Vagina (tissue), 2 donors: ENCODE measurements at regions not wholly inside any gene's neighbourhood (a gene's known extent, or its start where the extent isn't known, plus 50 kb on each side); places are given as distances from the start of the nearest gene placed in this dataset.

Experiments
- DNase-seq, 2 donors: peaks; one replicate each; pipeline ENCODE4 v3.0.0-alpha.2; 2017; ENCODE audit errors: extremely low spot score in 2 of 2
- H3K27ac ChIP-seq: fragments of 200-600 bp; sonication (generic); one replicate; pipeline ENCODE4 v1.5.1; 2019
- H3K27me3 ChIP-seq: fragments of 200-600 bp; sonication (generic); one replicate; pipeline ENCODE4 v1.5.1; 2019
- H3K36me3 ChIP-seq, 2 donors: fragments of 200-600 bp; sonication (generic); one replicate each; pipeline ENCODE4 v1.5.1; 2017 to 2019
- H3K4me1 ChIP-seq: fragments of 200-600 bp; sonication (generic); one replicate; pipeline ENCODE4 v1.5.1; 2019
- H3K4me3 ChIP-seq, 2 donors: fragments of 200-600 bp; sonication (generic); 1 replicate in 1 of 2; 2 replicates in 1 of 2; pipeline ENCODE4 v1.5.1; 2016 to 2019
- H3K9me3 ChIP-seq: fragments of 200-600 bp; sonication (generic); one replicate; pipeline ENCODE4 v1.5.1; 2019
- POLR2A ChIP-seq, 2 donors: fragments of 450-650 bp; IDR thresholded peaks; one replicate each; pipeline ENCODE4 v1.6.1; 2017; ENCODE audit warnings: antibody characterized with exemption in 2 of 2, mild to moderate bottlenecking in 2 of 2, moderate library complexity in 2 of 2
- POLR2AphosphoS5 ChIP-seq, 2 donors: sonication (generic); formaldehyde crosslinking; IDR thresholded peaks; one replicate each; pipeline ENCODE4 v1.9.0; 2017; ENCODE audit warnings: antibody characterized with exemption in 2 of 2, mild to moderate bottlenecking in 2 of 2, low read depth in 1 of 2; ENCODE audit not compliant: insufficient read depth in 1 of 2
- intact Hi-C: fragments of 100-400 bp; cut with DNase I; formaldehyde crosslinking; loops from one replicate; pipeline ENCODE4 v1.15.1; 2023
- TF ChIP-seq, protein P1 (sequence below), 3 experiments: fragments of 450-650 bp in 2 of 3; fragments of 200-600 bp in 1 of 3; sonication (generic) in 1 of 3; IDR thresholded peaks; one replicate each; pipeline ENCODE4 v1.5.1; 2017 to 2019; ENCODE audit warnings: antibody characterized with exemption in 3 of 3, mild to moderate bottlenecking in 2 of 3, moderate library complexity in 2 of 3

DNA sequence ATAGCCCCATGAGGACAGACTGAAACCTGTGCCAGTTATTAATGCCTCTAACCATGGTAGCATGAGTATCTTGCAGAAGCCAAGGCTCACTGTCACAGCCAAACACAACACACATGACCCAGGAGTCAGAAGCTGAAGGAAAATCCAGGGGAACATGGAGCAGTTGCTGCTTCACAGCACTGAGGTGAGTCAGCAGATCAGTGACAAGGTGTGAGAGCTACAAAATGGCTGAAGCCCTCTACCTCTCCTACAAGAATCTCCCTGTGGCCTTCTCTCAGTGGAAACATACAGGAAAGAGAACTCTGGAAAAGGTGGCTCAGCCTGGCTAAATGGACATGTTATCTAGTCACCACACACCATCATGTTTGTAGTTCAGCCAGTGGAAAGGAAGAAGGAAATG, 93.5 kb downstream of the NAB1 start:
- Histone ChIP-seq H3K4me1 (no peaks in the 10 kb centered on the region), H3K36me3 (no peaks in the 10 kb centered on the region), H3K9me3 (no peaks in the 10 kb centered on the region), H3K27ac (no peak overlapping the region), H3K27me3 (no peaks in the 10 kb centered on the region), H3K4me3 (no peak overlapping the region)
- no peak for TF ChIP-seq POLR2A (IDR thresholded peaks at IDR 0.05)
- TF ChIP-seq, protein P1, sequence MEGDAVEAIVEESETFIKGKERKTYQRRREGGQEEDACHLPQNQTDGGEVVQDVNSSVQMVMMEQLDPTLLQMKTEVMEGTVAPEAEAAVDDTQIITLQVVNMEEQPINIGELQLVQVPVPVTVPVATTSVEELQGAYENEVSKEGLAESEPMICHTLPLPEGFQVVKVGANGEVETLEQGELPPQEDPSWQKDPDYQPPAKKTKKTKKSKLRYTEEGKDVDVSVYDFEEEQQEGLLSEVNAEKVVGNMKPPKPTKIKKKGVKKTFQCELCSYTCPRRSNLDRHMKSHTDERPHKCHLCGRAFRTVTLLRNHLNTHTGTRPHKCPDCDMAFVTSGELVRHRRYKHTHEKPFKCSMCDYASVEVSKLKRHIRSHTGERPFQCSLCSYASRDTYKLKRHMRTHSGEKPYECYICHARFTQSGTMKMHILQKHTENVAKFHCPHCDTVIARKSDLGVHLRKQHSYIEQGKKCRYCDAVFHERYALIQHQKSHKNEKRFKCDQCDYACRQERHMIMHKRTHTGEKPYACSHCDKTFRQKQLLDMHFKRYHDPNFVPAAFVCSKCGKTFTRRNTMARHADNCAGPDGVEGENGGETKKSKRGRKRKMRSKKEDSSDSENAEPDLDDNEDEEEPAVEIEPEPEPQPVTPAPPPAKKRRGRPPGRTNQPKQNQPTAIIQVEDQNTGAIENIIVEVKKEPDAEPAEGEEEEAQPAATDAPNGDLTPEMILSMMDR (IDR thresholded peaks at IDR 0.05), result no peak
- no peak for TF ChIP-seq POLR2AphosphoS5 (IDR thresholded peaks at IDR 0.05; ENCODE audit: insufficient read depth in 1 of 2, low read depth in 1 of 2)
- intact Hi-C loops, result no loop called here
- DNase-seq, result no peak

DNA sequence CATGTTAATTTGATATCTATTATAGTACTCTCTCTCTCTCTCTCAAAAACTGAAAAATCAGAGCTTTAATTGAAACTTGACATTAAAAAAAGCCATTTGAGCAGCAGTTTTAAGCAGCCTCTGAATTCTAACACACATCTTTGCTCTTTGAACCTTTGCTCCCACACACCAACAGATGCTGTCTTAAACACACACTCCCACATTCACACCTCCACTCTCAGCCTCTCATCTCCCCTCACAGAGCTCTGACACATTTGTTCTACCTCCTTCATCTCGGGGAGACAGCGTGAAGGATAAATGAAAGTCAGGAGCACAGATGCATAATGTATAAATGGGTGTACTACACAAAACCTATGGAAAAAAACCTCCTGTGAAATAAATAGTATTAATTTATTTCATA, 95.2 kb downstream of the NAB1 start:
- no peaks in the 10 kb centered on the region for H3K9me3 ChIP-seq
- no peaks in the 10 kb centered on the region for H3K36me3 ChIP-seq
- intact Hi-C loops, result no loop called here
- H3K4me1 ChIP-seq, result no peaks in the 10 kb centered on the region
- H3K4me3 ChIP-seq, result no peak overlapping the region
- H3K27me3 ChIP-seq, result no peaks in the 10 kb centered on the region
- DNase-seq, result no peak
- H3K27ac ChIP-seq, result no peak overlapping the region
- TF ChIP-seq, protein P1 (IDR thresholded peaks at IDR 0.05), result no peak
- TF ChIP-seq POLR2A (IDR thresholded peaks at IDR 0.05), result no peak
- TF ChIP-seq POLR2AphosphoS5 (IDR thresholded peaks at IDR 0.05; ENCODE audit: insufficient read depth in 1 of 2, low read depth in 1 of 2), result no peak

DNA sequence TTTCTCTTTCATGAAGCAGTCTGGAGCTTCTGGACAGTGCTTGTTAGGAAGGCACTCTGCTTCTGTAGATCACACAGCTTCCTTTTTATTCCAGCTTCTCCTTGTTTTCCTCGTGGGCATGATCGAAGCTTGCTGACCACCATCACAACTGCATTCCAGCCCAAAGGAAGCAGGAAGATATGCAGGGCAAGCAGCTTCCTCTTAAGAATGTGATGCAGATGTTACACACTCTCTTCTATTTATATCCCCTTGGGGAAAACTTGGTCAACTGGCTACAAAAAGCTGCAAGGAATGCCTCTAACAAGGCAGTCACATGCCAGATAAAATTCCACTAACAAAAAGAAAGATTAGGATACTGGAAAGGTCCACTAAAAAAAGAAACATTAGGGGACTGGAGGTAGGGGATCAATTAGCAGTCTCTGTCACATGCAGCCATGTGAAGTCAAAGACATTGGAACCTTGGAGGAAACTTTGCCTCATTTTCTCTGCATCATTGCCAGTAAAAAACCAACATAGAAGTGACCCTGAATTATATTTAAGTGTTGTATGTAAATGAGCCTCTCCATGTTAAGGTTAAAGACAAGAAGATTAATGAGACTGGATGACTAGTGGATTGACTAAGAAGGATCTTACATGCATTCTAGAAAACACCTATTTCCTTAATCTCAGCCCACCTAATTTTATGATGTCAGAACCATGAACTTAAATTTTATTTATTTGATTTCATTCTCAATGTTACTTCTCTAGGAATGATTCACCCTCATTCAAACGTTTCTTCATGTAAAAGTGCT, 98.3 kb downstream of the NAB1 start:
- Histone ChIP-seq H3K9me3 (no peaks in the 10 kb centered on the region), H3K27me3 (no peaks in the 10 kb centered on the region), H3K27ac (no peak overlapping the region), H3K4me1 (no peaks in the 10 kb centered on the region), H3K4me3 (no peak overlapping the region), H3K36me3 (no peaks in the 10 kb centered on the region)
- intact Hi-C loops, result no loop called here
- TF ChIP-seq POLR2A (IDR thresholded peaks at IDR 0.05) (no peak), POLR2AphosphoS5 (IDR thresholded peaks at IDR 0.05; ENCODE audit: insufficient read depth in 1 of 2, low read depth in 1 of 2) (no peak)
- TF ChIP-seq, protein P1 (IDR thresholded peaks at IDR 0.05), result no peak
- no peak for DNase-seq

DNA sequence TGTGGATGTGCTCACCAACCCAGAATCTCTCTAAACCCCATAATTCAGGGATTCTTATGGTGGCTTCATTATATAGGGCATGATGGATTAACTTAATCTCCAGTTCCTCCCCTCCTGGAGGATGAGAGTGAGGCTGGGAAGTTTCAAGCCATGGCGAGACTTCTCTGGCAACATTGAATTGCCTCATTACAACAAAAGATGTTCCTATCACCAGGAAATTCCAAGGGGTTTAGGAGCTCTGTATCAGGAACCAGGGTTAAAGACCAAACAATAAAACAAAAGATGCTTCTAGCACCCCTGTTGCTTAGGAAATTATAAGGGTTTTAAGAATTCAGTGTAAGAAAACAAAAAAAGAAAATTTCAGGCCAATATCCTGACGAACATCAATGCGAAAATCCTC, 100.1 kb downstream of the NAB1 start:
- TF ChIP-seq POLR2AphosphoS5 (IDR thresholded peaks at IDR 0.05; ENCODE audit: insufficient read depth in 1 of 2, low read depth in 1 of 2), result no peak
- TF ChIP-seq POLR2A (IDR thresholded peaks at IDR 0.05), result no peak
- TF ChIP-seq, protein P1 (IDR thresholded peaks at IDR 0.05), result no peak
- intact Hi-C loops, result no loop called here
- no peak overlapping the region for H3K4me3 ChIP-seq

DNA sequence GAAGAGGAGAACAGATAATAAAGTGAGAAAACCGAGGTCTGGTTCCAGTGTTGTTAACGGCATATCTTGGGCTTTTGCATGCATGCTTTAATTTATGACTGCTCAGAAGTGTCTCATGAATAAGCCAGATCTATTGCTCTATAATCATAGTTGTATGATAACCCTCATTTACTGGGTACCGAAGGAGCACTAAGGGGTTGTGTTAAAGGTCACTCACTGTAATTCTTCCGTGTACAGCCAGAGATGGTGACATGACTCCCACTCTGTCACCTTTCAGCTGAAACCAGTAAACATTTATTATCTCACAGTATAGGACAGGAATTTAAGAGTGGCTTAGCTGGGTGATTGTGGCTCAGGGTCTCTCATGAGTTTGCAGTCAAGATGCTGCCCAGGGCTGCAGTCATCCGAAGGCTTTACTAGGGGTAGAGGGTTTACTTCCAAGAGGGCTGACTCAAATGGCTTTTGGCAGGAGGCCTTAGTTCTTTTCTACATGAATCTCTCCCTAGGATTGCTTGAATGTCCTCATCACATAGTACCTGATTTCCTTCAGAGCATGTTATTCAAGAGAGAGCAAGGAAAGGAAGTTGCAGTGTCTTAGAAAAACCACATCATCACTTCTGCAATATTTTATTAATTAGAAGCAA, 107.0 kb downstream of the NAB1 start:
- DNase-seq, result no peak
- intact Hi-C loops, result no loop called here
- Histone ChIP-seq H3K27me3 (no peaks in the 10 kb centered on the region), H3K9me3 (no peaks in the 10 kb centered on the region), H3K4me1 (no peaks in the 10 kb centered on the region), H3K36me3 (no peaks in the 10 kb centered on the region), H3K27ac (no peak overlapping the region), H3K4me3 (no peak overlapping the region)
- TF ChIP-seq POLR2AphosphoS5 (IDR thresholded peaks at IDR 0.05; ENCODE audit: insufficient read depth in 1 of 2, low read depth in 1 of 2), result no peak

More for the DNA sequence above, 100.1 kb downstream of the NAB1 start:
- no peak for DNase-seq
- no peaks in the 10 kb centered on the region for H3K9me3 ChIP-seq
- no peaks in the 10 kb centered on the region for H3K27me3 ChIP-seq
- H3K36me3 ChIP-seq, result no peaks in the 10 kb centered on the region
- no peak overlapping the region for H3K27ac ChIP-seq
- no peaks in the 10 kb centered on the region for H3K4me1 ChIP-seq
